RWPE2 (cell line): ENCODE measurements at regions not wholly inside any gene's neighbourhood (a gene's known extent, or its start where the extent isn't known, plus 50 kb on each side); places are given as distances from the start of the nearest gene placed in this dataset.
A peak's percentile ranks its signal among the peaks of the same experiment; 100 is the strongest.
"Not testable (repeated sequence)": the region's sequence is repeated elsewhere in the genome, so short reads cannot be mapped to it uniquely, and the experiment has no call there.

ENCODE experiments used
- ATAC-seq: fragments of 200-7000 bp; cut with Tn5 transposase; 3 replicates; pipeline ENCODE4 v1.9.1; 2021; ENCODE audit warnings: low read depth
- DNase-seq: peaks from one replicate; pipeline ENCODE4 v3.0.0-alpha.2; 2020; ENCODE audit warnings: low spot score
- H3K27ac ChIP-seq: fragments of 450-650 bp; 2 replicates; pipeline ENCODE4 v1.5.1; 2017; ENCODE audit warnings: mild to moderate bottlenecking; ENCODE audit not compliant: poor library complexity, severe bottlenecking
- H3K27me3 ChIP-seq: fragments of 250-450 bp; sonication (Bioruptor Pico); 2 replicates; pipeline ENCODE4 v1.5.1; 2021; ENCODE audit warnings: mild to moderate bottlenecking, moderate library complexity; ENCODE audit not compliant: insufficient read depth, poor library complexity, severe bottlenecking
- H3K36me3 ChIP-seq: fragments of 250-450 bp; sonication (Bioruptor Pico); 2 replicates; pipeline ENCODE4 v1.5.1; 2020; ENCODE audit warnings: low read depth, mild to moderate bottlenecking, moderate library complexity
- H3K4me1 ChIP-seq: fragments of 250-450 bp; sonication (Bioruptor Pico); 2 replicates; pipeline ENCODE4 v1.5.1; 2021; ENCODE audit warnings: mild to moderate bottlenecking, moderate library complexity; ENCODE audit not compliant: insufficient read depth, poor library complexity, severe bottlenecking
- H3K4me3 ChIP-seq: fragments of 250-450 bp; sonication (Bioruptor Pico); 2 replicates; pipeline ENCODE4 v1.5.1; 2021; ENCODE audit warnings: mild to moderate bottlenecking, moderate library complexity; ENCODE audit not compliant: severe bottlenecking
- H3K9me3 ChIP-seq: fragments of 250-450 bp; sonication (Bioruptor Pico); 2 replicates; pipeline ENCODE4 v1.5.1; 2021; ENCODE audit warnings: mild to moderate bottlenecking, moderate library complexity; ENCODE audit not compliant: severe bottlenecking
- CTCF ChIP-seq: fragments of 450-650 bp; IDR thresholded peaks from one replicate; pipeline ENCODE4 v1.5.1; 2017; ENCODE audit warnings: mild to moderate bottlenecking, moderate library complexity; ENCODE audit not compliant: poor library complexity, severe bottlenecking

- H3K27ac ChIP-seq: no peak overlapping the region
- DNase-seq (no peak), ATAC-seq (no peak)
- no peak overlapping the region for H3K4me3 ChIP-seq
- no peaks in the 10 kb centered on the region for H3K36me3 ChIP-seq
- TF ChIP-seq CTCF: no peak
- no peaks in the 10 kb centered on the region for H3K27me3 ChIP-seq
- H3K9me3 ChIP-seq: no peaks in the 10 kb centered on the region
- H3K4me1 ChIP-seq: peaks cover 8% of the 10 kb centered on the region
Measured at GRCh38 chr1:184836934-184837895, 82.6 kb upstream of the EDEM3 start.

DNA sequence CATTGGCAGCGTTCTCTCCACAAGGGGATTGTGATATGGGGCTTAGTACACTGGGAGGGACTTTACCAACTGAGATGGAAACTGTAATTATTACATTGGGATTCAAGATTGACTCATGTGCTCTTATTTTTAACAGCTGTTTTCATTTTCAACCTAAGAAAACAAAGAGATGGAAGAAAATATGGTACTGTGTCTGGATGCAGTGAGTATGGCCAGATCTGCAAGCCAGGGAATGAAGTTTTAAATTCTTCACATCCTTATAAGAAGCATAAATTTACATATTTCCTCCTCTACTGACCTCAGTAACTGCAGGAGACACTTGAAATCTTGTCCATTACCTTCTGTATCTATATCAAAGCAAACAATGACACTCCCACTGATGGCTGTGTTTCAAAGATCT lies 81.5 kb upstream of the EDEM3 start:
- ATAC-seq: no peak
- Histone ChIP-seq H3K27ac (no peak overlapping the region), H3K4me3 (no peak overlapping the region), H3K36me3 (no peaks in the 10 kb centered on the region), H3K9me3 (no peaks in the 10 kb centered on the region), H3K4me1 (peaks cover 8% of the 10 kb centered on the region), H3K27me3 (no peaks in the 10 kb centered on the region)
- DNase-seq: no peak
- TF ChIP-seq CTCF: no peak

DNA sequence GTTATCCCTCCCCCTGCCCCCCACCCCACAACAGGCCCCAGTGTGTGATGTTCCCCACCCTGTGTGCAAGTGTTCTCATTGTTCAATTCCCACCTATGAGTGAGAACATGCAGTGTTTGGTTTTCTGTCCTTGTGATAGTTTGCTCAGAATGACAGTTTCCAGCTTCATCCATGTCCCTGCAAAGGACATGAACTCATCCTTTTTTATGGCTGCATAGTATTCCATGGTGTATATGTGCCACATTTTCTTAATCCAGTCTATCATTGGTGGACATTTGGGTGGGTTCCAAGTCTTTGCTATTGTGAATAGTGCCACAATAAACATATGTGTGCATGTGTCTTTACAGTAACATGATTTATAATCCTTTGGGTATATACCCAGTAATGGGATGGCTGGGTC lies 79.3 kb upstream of the EDEM3 start:
- not testable (repeated sequence) for ATAC-seq, H3K9me3 ChIP-seq, H3K4me3 ChIP-seq, DNase-seq, H3K4me1 ChIP-seq, H3K36me3 ChIP-seq, H3K27me3 ChIP-seq, H3K27ac ChIP-seq

- H3K9me3 ChIP-seq: no peaks in the 10 kb centered on the region
- peaks cover 6% of the 10 kb centered on the region for H3K4me1 ChIP-seq
- H3K27ac ChIP-seq: no peak overlapping the region
- no peaks in the 10 kb centered on the region for H3K36me3 ChIP-seq
- TF ChIP-seq CTCF: no peak
- no peaks in the 10 kb centered on the region for H3K27me3 ChIP-seq
- no peak overlapping the region for H3K4me3 ChIP-seq
- DNase-seq (no peak), ATAC-seq (no peak)
Measured at GRCh38 chr1:184832517-184832916, 77.9 kb upstream of the EDEM3 start.

DNA sequence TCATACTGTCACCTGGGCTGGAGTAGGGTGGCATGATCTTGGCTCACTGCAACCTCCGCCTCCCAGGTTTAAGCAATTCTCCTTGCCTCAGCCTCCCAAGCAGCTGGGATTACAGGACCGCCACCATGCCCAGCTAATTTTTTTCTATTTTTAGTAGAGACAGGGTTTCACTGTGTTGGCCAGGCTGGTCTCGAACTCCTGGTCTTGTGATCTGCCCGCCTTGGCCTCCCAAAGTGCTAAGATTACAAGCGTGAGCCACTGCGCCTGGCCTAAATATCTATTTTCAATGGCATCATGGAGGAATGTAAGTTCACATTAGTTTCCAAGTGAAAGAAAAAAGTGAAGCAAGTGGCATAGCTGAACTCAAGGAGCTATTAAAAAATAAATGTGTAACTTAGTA lies 74.8 kb upstream of the EDEM3 start:
- H3K4me3 ChIP-seq, H3K27me3 ChIP-seq, H3K27ac ChIP-seq, H3K9me3 ChIP-seq, H3K4me1 ChIP-seq, H3K36me3 ChIP-seq, DNase-seq, ATAC-seq: not testable (repeated sequence)

GRCh38 chr1:184828369-184828717 lies 73.7 kb upstream of the EDEM3 start:
- ATAC-seq: peak; percentile 49
- no peak overlapping the region for H3K27ac ChIP-seq
- no peaks in the 10 kb centered on the region for H3K27me3 ChIP-seq
- DNase-seq: no peak
- H3K4me1 ChIP-seq: peaks cover 6% of the 10 kb centered on the region
- TF ChIP-seq CTCF: no peak
- H3K4me3 ChIP-seq: no peak overlapping the region
- H3K9me3 ChIP-seq: no peaks in the 10 kb centered on the region
- H3K36me3 ChIP-seq: no peaks in the 10 kb centered on the region
